ENCODE measurements at regions not wholly inside any gene's neighbourhood (a gene's known extent, or its start where the extent isn't known, plus 50 kb on each side); places are given as distances from the start of the nearest gene placed in this dataset.

GRCh38 chr5:117665121-117665520 is 1090.5 kb upstream of the SEMA6A start:
- no peaks in the 10 kb centered on the region for H3K36me3 ChIP-seq (replicated peaks; ENCODE audit: insufficient read depth, low read length)
- no peaks in the 10 kb centered on the region for H3K79me2 ChIP-seq (ENCODE audit: low read length)
- H2AFZ ChIP-seq (ENCODE audit: low read length) = no peak overlapping the region
- H3K4me1 ChIP-seq (ENCODE audit: low read length) = no peaks in the 10 kb centered on the region
- no peak overlapping the region for H3K27ac ChIP-seq (ENCODE audit: low read length)
- H3K9ac ChIP-seq (ENCODE audit: low read length) = no peak overlapping the region
- H3K27me3 ChIP-seq (replicated peaks; ENCODE audit: insufficient read depth, low read length) = no peaks in the 10 kb centered on the region
- H4K20me1 ChIP-seq (ENCODE audit: insufficient read depth, low read length) = no peaks in the 10 kb centered on the region
- TF ChIP-seq, protein P1, sequence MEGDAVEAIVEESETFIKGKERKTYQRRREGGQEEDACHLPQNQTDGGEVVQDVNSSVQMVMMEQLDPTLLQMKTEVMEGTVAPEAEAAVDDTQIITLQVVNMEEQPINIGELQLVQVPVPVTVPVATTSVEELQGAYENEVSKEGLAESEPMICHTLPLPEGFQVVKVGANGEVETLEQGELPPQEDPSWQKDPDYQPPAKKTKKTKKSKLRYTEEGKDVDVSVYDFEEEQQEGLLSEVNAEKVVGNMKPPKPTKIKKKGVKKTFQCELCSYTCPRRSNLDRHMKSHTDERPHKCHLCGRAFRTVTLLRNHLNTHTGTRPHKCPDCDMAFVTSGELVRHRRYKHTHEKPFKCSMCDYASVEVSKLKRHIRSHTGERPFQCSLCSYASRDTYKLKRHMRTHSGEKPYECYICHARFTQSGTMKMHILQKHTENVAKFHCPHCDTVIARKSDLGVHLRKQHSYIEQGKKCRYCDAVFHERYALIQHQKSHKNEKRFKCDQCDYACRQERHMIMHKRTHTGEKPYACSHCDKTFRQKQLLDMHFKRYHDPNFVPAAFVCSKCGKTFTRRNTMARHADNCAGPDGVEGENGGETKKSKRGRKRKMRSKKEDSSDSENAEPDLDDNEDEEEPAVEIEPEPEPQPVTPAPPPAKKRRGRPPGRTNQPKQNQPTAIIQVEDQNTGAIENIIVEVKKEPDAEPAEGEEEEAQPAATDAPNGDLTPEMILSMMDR (IDR thresholded peaks at IDR 0.05; ENCODE audit: low read length) = no peak
- TF ChIP-seq EZH2 (optimal IDR thresholded peaks at IDR 0.05; ENCODE audit: low read depth, low read length) (no peak), EZH2phosphoT487 (IDR thresholded peaks at IDR 0.05; ENCODE audit: low read length) (no peak)
- no peaks in the 10 kb centered on the region for H3K9me2 ChIP-seq (replicated peaks; ENCODE audit: insufficient read depth, low read length)
- H3K4me3 ChIP-seq (ENCODE audit: low read length) = no peak overlapping the region
- DNase-seq = no peak
- H3K4me2 ChIP-seq (ENCODE audit: low read depth, low read length) = no peak overlapping the region
- H3F3A ChIP-seq (ENCODE audit: insufficient read depth, low read length) = no peaks in the 10 kb centered on the region
- no peaks in the 10 kb centered on the region for H3K9me3 ChIP-seq (replicated peaks; ENCODE audit: insufficient read depth, low read length)

GRCh38 chr5:117662361-117662760 is 1087.7 kb upstream of the SEMA6A start:
- H4K20me1 ChIP-seq (ENCODE audit: insufficient read depth, low read length) = no peaks in the 10 kb centered on the region
- no peak for DNase-seq
- no peak overlapping the region for H3K4me3 ChIP-seq (ENCODE audit: low read length)
- no peak for TF ChIP-seq EZH2 (optimal IDR thresholded peaks at IDR 0.05; ENCODE audit: low read depth, low read length)
- TF ChIP-seq, protein P1 (IDR thresholded peaks at IDR 0.05; ENCODE audit: low read length) = no peak
- TF ChIP-seq EZH2phosphoT487 (IDR thresholded peaks at IDR 0.05; ENCODE audit: low read length) = no peak
- no peaks in the 10 kb centered on the region for H3K9me2 ChIP-seq (replicated peaks; ENCODE audit: insufficient read depth, low read length)
- H3K27ac ChIP-seq (ENCODE audit: low read length) = no peak overlapping the region
- no peak overlapping the region for H3K4me2 ChIP-seq (ENCODE audit: low read depth, low read length)
- H3F3A ChIP-seq (ENCODE audit: insufficient read depth, low read length) = no peaks in the 10 kb centered on the region
- no peaks in the 10 kb centered on the region for H3K36me3 ChIP-seq (replicated peaks; ENCODE audit: insufficient read depth, low read length)
- H3K79me2 ChIP-seq (ENCODE audit: low read length) = no peaks in the 10 kb centered on the region
- H2AFZ ChIP-seq (ENCODE audit: low read length) = no peak overlapping the region
- no peak overlapping the region for H3K9ac ChIP-seq (ENCODE audit: low read length)
- no peaks in the 10 kb centered on the region for H3K27me3 ChIP-seq (replicated peaks; ENCODE audit: insufficient read depth, low read length)
- no peaks in the 10 kb centered on the region for H3K4me1 ChIP-seq (ENCODE audit: low read length)
- H3K9me3 ChIP-seq (replicated peaks; ENCODE audit: insufficient read depth, low read length) = no peaks in the 10 kb centered on the region

DNA sequence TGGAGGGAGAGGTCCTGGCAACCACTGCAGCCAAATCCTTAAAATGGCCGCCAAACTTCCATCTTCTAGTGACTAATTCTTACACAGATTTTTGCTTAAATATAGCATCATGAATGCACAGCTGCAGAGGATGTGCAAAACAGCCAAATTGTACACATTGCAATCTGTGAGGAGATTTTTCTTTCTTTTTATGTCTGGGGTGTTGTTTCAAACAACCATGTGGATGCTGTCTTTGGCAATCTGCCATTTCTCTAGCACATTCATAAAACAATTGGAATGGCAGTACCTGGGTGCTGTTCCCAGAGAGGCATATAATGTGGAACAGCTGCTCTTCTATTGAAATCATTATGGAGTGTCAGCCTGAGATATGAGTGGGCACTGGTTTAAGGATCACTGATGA is 1082.9 kb upstream of the SEMA6A start:
- Histone ChIP-seq H3K9me3 (replicated peaks; ENCODE audit: insufficient read depth, low read length) (no peaks in the 10 kb centered on the region), H2AFZ (ENCODE audit: low read length) (no peak overlapping the region), H3F3A (ENCODE audit: insufficient read depth, low read length) (no peaks in the 10 kb centered on the region), H3K79me2 (ENCODE audit: low read length) (no peaks in the 10 kb centered on the region), H3K9ac (ENCODE audit: low read length) (no peak overlapping the region), H3K27ac (ENCODE audit: low read length) (no peak overlapping the region), H3K4me3 (ENCODE audit: low read length) (no peak overlapping the region), H3K36me3 (replicated peaks; ENCODE audit: insufficient read depth, low read length) (no peaks in the 10 kb centered on the region), H4K20me1 (ENCODE audit: insufficient read depth, low read length) (no peaks in the 10 kb centered on the region), H3K27me3 (replicated peaks; ENCODE audit: insufficient read depth, low read length) (no peaks in the 10 kb centered on the region), H3K4me1 (ENCODE audit: low read length) (no peaks in the 10 kb centered on the region), H3K9me2 (replicated peaks; ENCODE audit: insufficient read depth, low read length) (no peaks in the 10 kb centered on the region), H3K4me2 (ENCODE audit: low read depth, low read length) (no peak overlapping the region)
- TF ChIP-seq EZH2 (optimal IDR thresholded peaks at IDR 0.05; ENCODE audit: low read depth, low read length) = no peak
- TF ChIP-seq, protein P1 (IDR thresholded peaks at IDR 0.05; ENCODE audit: low read length) = no peak
- no peak for TF ChIP-seq EZH2phosphoT487 (IDR thresholded peaks at IDR 0.05; ENCODE audit: low read length)
- DNase-seq = no peak
